IPS DF 4.7 (cell line): ENCODE measurements at regions not wholly inside any gene's neighbourhood (a gene's known extent, or its start where the extent isn't known, plus 50 kb on each side); places are given as distances from the start of the nearest gene placed in this dataset.

Experiments
- DNase-seq: peaks from one replicate; pipeline ENCODE4 v3.0.0-alpha.2; 2013; ENCODE audit warnings: low spot score; ENCODE audit errors: extremely low read depth

- no peak for DNase-seq
These were observed 513.3 kb downstream of the ANKRD50 start for GRCh38 chr4:124199185-124199584.

GRCh38 chr4:124199755-124200154 is 512.8 kb downstream of the ANKRD50 start:
- DNase-seq: no peak

- no peak for DNase-seq
These were observed 510.9 kb downstream of the ANKRD50 start for GRCh38 chr4:124201636-124202035.

GRCh38 chr4:124202099-124202498 is 510.4 kb downstream of the ANKRD50 start:
- no peak for DNase-seq

GRCh38 chr4:124203613-124204238 is 508.8 kb downstream of the ANKRD50 start:
- DNase-seq: no peak

GRCh38 chr4:124206779-124207605 is 505.5 kb downstream of the ANKRD50 start:
- no peak for DNase-seq

- DNase-seq: no peak
These were observed 503.3 kb downstream of the ANKRD50 start for GRCh38 chr4:124209211-124209610.

- DNase-seq: no peak
These were observed 502.9 kb downstream of the ANKRD50 start for GRCh38 chr4:124209626-124210025.

GRCh38 chr4:124210746-124211145 is 501.8 kb downstream of the ANKRD50 start:
- no peak for DNase-seq

GRCh38 chr4:124212815-124213630 is 499.5 kb downstream of the ANKRD50 start:
- DNase-seq: no peak

GRCh38 chr4:124219389-124219788 is 493.1 kb downstream of the ANKRD50 start:
- no peak for DNase-seq

GRCh38 chr4:124224256-124224655 is 488.3 kb downstream of the ANKRD50 start:
- no peak for DNase-seq

GRCh38 chr4:124227981-124228380 is 484.6 kb downstream of the ANKRD50 start:
- no peak for DNase-seq

- no peak for DNase-seq
These were observed 482.3 kb downstream of the ANKRD50 start for GRCh38 chr4:124230268-124230667.

- no peak for DNase-seq
These were observed 477.8 kb downstream of the ANKRD50 start for GRCh38 chr4:124234771-124235170.

- no peak for DNase-seq
These were observed 468.7 kb downstream of the ANKRD50 start for GRCh38 chr4:124243671-124244366.

- no peak for DNase-seq
These were observed 459.5 kb downstream of the ANKRD50 start for GRCh38 chr4:124253080-124253479.

- DNase-seq: peak; percentile 28
These were observed 450.0 kb downstream of the ANKRD50 start for GRCh38 chr4:124262211-124263179.

GRCh38 chr4:124265701-124266100 is 446.8 kb downstream of the ANKRD50 start:
- DNase-seq: no peak

- DNase-seq: no peak
These were observed 445.8 kb downstream of the ANKRD50 start for GRCh38 chr4:124266721-124267120.
